ENCODE measurements at regions not wholly inside any gene's neighbourhood (a gene's known extent, or its start where the extent isn't known, plus 50 kb on each side); places are given as distances from the start of the nearest gene placed in this dataset.

DNA sequence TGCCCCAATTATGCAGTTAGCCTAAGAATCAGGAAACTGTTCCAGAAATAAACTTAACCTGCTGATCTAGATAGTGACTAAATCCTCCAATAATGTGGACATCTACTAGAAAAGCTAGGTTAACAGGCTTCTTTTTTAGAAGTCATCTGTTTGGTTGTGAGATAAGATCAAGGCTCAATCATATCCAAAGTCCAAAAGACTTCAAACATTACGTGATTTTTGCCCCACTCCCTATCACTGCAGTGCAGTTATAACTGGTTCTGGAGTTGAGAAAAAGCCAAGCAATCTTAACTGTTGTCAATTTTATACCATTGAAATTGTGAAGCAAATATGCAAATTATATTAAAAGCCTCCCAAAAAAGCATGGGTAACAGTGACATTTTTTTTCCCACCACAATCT lies 781.4 kb downstream of the KLHL13 start:
- Histone ChIP-seq H3K27ac (ENCODE audit: low read length) (no peak overlapping the region), H3K27me3 (replicated peaks; ENCODE audit: insufficient read depth, low read length) (no peaks in the 10 kb centered on the region), H3K36me3 (replicated peaks; ENCODE audit: insufficient read depth, low read length) (no peaks in the 10 kb centered on the region), H3K9me2 (replicated peaks; ENCODE audit: insufficient read depth, low read length) (no peaks in the 10 kb centered on the region), H3F3A (ENCODE audit: insufficient read depth, low read length) (no peaks in the 10 kb centered on the region), H3K4me2 (ENCODE audit: low read depth, low read length) (no peak overlapping the region), H3K9me3 (replicated peaks; ENCODE audit: insufficient read depth, low read length) (no peaks in the 10 kb centered on the region), H3K79me2 (ENCODE audit: low read length) (no peaks in the 10 kb centered on the region), H3K4me3 (ENCODE audit: low read length) (no peak overlapping the region), H2AFZ (ENCODE audit: low read length) (no peak overlapping the region), H4K20me1 (ENCODE audit: insufficient read depth, low read length) (no peaks in the 10 kb centered on the region), H3K9ac (ENCODE audit: low read length) (no peak overlapping the region), H3K4me1 (ENCODE audit: low read length) (no peaks in the 10 kb centered on the region)
- DNase-seq = no peak
- TF ChIP-seq, protein P1, sequence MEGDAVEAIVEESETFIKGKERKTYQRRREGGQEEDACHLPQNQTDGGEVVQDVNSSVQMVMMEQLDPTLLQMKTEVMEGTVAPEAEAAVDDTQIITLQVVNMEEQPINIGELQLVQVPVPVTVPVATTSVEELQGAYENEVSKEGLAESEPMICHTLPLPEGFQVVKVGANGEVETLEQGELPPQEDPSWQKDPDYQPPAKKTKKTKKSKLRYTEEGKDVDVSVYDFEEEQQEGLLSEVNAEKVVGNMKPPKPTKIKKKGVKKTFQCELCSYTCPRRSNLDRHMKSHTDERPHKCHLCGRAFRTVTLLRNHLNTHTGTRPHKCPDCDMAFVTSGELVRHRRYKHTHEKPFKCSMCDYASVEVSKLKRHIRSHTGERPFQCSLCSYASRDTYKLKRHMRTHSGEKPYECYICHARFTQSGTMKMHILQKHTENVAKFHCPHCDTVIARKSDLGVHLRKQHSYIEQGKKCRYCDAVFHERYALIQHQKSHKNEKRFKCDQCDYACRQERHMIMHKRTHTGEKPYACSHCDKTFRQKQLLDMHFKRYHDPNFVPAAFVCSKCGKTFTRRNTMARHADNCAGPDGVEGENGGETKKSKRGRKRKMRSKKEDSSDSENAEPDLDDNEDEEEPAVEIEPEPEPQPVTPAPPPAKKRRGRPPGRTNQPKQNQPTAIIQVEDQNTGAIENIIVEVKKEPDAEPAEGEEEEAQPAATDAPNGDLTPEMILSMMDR (IDR thresholded peaks at IDR 0.05; ENCODE audit: low read length) = no peak
- TF ChIP-seq EZH2 (optimal IDR thresholded peaks at IDR 0.05; ENCODE audit: low read depth, low read length) (no peak), EZH2phosphoT487 (IDR thresholded peaks at IDR 0.05; ENCODE audit: low read length) (no peak)

DNA sequence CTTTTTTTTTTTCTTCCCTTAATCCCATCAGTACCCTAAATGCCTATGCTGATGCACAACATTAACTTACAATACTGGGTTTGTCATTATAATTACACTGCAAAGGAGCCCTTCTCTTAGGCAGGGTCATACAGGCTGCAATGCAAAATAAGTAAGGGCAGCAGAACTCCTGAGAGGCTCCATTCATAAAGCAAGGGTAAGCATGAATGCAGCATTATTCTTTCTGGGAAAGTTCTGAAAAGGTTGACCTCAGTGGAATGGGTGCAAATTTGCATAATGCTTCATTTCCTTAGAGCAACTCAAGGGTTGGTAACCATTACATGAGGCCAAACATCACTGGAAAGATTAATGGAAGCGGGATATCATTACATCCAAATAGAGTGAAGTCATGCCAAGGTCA lies 789.2 kb downstream of the KLHL13 start:
- no peaks in the 10 kb centered on the region for H3K9me2 ChIP-seq (replicated peaks; ENCODE audit: insufficient read depth, low read length)
- no peaks in the 10 kb centered on the region for H3K4me1 ChIP-seq (ENCODE audit: low read length)
- H3K79me2 ChIP-seq (ENCODE audit: low read length) = no peaks in the 10 kb centered on the region
- H4K20me1 ChIP-seq (ENCODE audit: insufficient read depth, low read length) = no peaks in the 10 kb centered on the region
- DNase-seq = no peak
- no peaks in the 10 kb centered on the region for H3K9me3 ChIP-seq (replicated peaks; ENCODE audit: insufficient read depth, low read length)
- no peak overlapping the region for H3K9ac ChIP-seq (ENCODE audit: low read length)
- no peak overlapping the region for H3K4me2 ChIP-seq (ENCODE audit: low read depth, low read length)
- TF ChIP-seq, protein P1 (IDR thresholded peaks at IDR 0.05; ENCODE audit: low read length) = no peak
- TF ChIP-seq EZH2phosphoT487 (IDR thresholded peaks at IDR 0.05; ENCODE audit: low read length) = no peak
- TF ChIP-seq EZH2 (optimal IDR thresholded peaks at IDR 0.05; ENCODE audit: low read depth, low read length) = no peak
- H3K27ac ChIP-seq (ENCODE audit: low read length) = no peak overlapping the region
- no peaks in the 10 kb centered on the region for H3K27me3 ChIP-seq (replicated peaks; ENCODE audit: insufficient read depth, low read length)
- H3F3A ChIP-seq (ENCODE audit: insufficient read depth, low read length) = no peaks in the 10 kb centered on the region
- H3K4me3 ChIP-seq (ENCODE audit: low read length) = no peak overlapping the region
- H2AFZ ChIP-seq (ENCODE audit: low read length) = no peak overlapping the region
- H3K36me3 ChIP-seq (replicated peaks; ENCODE audit: insufficient read depth, low read length) = no peaks in the 10 kb centered on the region

DNA sequence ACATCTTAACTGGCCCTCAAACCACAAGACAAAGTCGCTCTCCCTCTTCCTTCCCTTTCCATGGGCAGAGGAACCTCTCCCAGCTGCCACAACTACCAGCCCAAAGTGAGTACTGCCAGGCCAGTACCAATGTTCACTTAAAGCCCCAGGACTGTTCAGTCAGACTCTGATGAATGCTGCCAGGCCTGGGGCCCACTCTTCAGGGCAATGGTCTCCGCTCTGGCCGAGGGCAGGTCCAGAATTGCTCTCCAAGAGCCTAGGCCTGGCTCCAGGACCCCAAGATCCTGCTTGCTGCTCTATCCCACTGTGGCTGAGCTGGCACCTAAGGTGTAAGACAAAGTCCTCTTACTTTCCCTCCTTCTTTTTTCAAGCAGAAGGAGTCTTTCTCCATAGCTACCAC lies 790.9 kb downstream of the KLHL13 start:
- DNase-seq = no peak
- TF ChIP-seq, protein P1 (IDR thresholded peaks at IDR 0.05; ENCODE audit: low read length) = no peak
- TF ChIP-seq EZH2 (optimal IDR thresholded peaks at IDR 0.05; ENCODE audit: low read depth, low read length) (no peak), EZH2phosphoT487 (IDR thresholded peaks at IDR 0.05; ENCODE audit: low read length) (no peak)
- no peaks in the 10 kb centered on the region for H3K27me3 ChIP-seq (replicated peaks; ENCODE audit: insufficient read depth, low read length)
- H3K79me2 ChIP-seq (ENCODE audit: low read length) = no peaks in the 10 kb centered on the region
- H3K4me2 ChIP-seq (ENCODE audit: low read depth, low read length) = no peak overlapping the region
- no peak overlapping the region for H3K4me3 ChIP-seq (ENCODE audit: low read length)
- H3F3A ChIP-seq (ENCODE audit: insufficient read depth, low read length) = no peaks in the 10 kb centered on the region
- H3K27ac ChIP-seq (ENCODE audit: low read length) = no peak overlapping the region
- H3K36me3 ChIP-seq (replicated peaks; ENCODE audit: insufficient read depth, low read length) = no peaks in the 10 kb centered on the region
- H4K20me1 ChIP-seq (ENCODE audit: insufficient read depth, low read length) = no peaks in the 10 kb centered on the region
- H2AFZ ChIP-seq (ENCODE audit: low read length) = no peak overlapping the region
- no peaks in the 10 kb centered on the region for H3K9me3 ChIP-seq (replicated peaks; ENCODE audit: insufficient read depth, low read length)
- no peak overlapping the region for H3K9ac ChIP-seq (ENCODE audit: low read length)
- H3K9me2 ChIP-seq (replicated peaks; ENCODE audit: insufficient read depth, low read length) = no peaks in the 10 kb centered on the region
- no peaks in the 10 kb centered on the region for H3K4me1 ChIP-seq (ENCODE audit: low read length)
